ENCODE measurements at regions not wholly inside any gene's neighbourhood (a gene's known extent, or its start where the extent isn't known, plus 50 kb on each side); places are given as distances from the start of the nearest gene placed in this dataset.
"Not testable (repeated sequence)": the region's sequence is repeated elsewhere in the genome, so short reads cannot be mapped to it uniquely, and the experiment has no call there.

DNA sequence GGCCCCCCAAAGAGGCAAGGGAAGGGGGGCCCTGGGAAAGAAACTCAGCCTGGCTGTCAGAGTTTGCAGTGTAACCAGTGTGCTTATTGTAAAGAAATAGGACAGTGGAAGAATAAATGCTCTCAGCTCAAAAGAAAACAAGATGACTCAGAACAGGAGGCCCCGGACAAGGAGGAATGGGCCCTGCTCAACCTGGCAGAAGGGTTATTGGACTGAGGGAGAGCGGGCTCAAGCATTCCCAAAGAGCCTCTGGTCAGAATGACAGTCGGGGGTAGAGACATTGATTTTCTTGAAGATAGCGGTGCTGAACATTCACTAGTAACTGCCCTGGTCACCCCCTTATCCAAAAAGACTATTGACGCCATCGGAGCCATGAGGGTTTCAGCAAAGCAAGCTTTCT is 100.4 kb upstream of the OSBPL11 start:
- H3K27ac ChIP-seq (ENCODE audit: low read depth, low read length) = no peak overlapping the region
- no peak overlapping the region for H3K4me2 ChIP-seq (ENCODE audit: low read length)
- TF ChIP-seq, protein P1, sequence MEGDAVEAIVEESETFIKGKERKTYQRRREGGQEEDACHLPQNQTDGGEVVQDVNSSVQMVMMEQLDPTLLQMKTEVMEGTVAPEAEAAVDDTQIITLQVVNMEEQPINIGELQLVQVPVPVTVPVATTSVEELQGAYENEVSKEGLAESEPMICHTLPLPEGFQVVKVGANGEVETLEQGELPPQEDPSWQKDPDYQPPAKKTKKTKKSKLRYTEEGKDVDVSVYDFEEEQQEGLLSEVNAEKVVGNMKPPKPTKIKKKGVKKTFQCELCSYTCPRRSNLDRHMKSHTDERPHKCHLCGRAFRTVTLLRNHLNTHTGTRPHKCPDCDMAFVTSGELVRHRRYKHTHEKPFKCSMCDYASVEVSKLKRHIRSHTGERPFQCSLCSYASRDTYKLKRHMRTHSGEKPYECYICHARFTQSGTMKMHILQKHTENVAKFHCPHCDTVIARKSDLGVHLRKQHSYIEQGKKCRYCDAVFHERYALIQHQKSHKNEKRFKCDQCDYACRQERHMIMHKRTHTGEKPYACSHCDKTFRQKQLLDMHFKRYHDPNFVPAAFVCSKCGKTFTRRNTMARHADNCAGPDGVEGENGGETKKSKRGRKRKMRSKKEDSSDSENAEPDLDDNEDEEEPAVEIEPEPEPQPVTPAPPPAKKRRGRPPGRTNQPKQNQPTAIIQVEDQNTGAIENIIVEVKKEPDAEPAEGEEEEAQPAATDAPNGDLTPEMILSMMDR (IDR thresholded peaks at IDR 0.05; ENCODE audit: insufficient read depth, low read depth, low read length) = no peak
- TF ChIP-seq EZH2 (IDR thresholded peaks at IDR 0.05; ENCODE audit: insufficient read depth, low read length) = no peak
- no peak overlapping the region for H2AFZ ChIP-seq (ENCODE audit: low read depth, low read length)
- no peaks in the 10 kb centered on the region for H3K36me3 ChIP-seq (ENCODE audit: insufficient read depth, low read length)
- H3K36me3 Mint-ChIP-seq (ENCODE audit: low read depth, unreplicated experiment) = no peaks in the 10 kb centered on the region
- H3K79me2 ChIP-seq (ENCODE audit: insufficient read depth, low read length) = no peaks in the 10 kb centered on the region
- H3K4me3 ChIP-seq (ENCODE audit: insufficient read depth, low read depth, low read length) = no peak overlapping the region
- no peak overlapping the region for H3K9ac ChIP-seq (ENCODE audit: low read length)
- H3K27ac Mint-ChIP-seq (ENCODE audit: unreplicated experiment) = no peak overlapping the region
- H3K9me3 ChIP-seq (ENCODE audit: insufficient read depth, low read depth, low read length) = no peaks in the 10 kb centered on the region
- no peaks in the 10 kb centered on the region for H3K4me1 ChIP-seq (ENCODE audit: insufficient read depth, low read length)
- no peaks in the 10 kb centered on the region for H3K9me3 Mint-ChIP-seq (ENCODE audit: unreplicated experiment)
- FAIRE-seq (no peak), DNase-seq (ENCODE audit: low read depth) (no peak)
- H3K27me3 Mint-ChIP-seq (ENCODE audit: low read depth, unreplicated experiment) = peaks cover 2% of the 10 kb centered on the region
- no peaks in the 10 kb centered on the region for H4K20me1 ChIP-seq (ENCODE audit: insufficient read depth, low read length)
- no peak overlapping the region for H3K4me3 Mint-ChIP-seq (ENCODE audit: unreplicated experiment)
- H3K4me1 Mint-ChIP-seq (ENCODE audit: low read depth, unreplicated experiment) = peaks cover 2% of the 10 kb centered on the region
- no peaks in the 10 kb centered on the region for H3K27me3 ChIP-seq (ENCODE audit: insufficient read depth, low read length)

DNA sequence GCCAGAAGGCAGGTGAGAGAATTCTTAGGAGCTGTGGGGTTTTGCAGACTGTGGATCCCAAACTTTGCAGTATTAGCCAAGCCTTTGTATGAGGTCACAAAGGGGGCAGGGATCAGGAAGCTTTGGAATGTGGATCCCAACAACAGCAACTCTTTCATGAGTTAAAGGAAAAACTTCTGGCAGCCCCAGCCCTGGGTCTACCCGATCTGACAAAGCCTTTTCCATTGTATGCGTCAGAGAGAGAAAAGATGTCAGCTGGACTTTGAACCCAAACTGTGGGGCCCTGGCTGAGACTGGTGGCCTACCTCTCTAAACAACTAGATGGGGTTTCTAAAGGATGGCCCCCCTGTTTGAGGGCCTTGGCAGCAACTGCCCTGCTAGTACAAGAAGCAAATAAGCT is 101.8 kb upstream of the OSBPL11 start:
- not testable (repeated sequence) for H4K20me1 ChIP-seq (ENCODE audit: insufficient read depth, low read length); H3K4me1 ChIP-seq (ENCODE audit: insufficient read depth, low read length); H3K4me1 Mint-ChIP-seq (ENCODE audit: low read depth, unreplicated experiment); H2AFZ ChIP-seq (ENCODE audit: low read depth, low read length); H3K27ac Mint-ChIP-seq (ENCODE audit: unreplicated experiment); H3K27me3 ChIP-seq (ENCODE audit: insufficient read depth, low read length); FAIRE-seq; H3K27ac ChIP-seq (ENCODE audit: low read depth, low read length); H3K9me3 ChIP-seq (ENCODE audit: insufficient read depth, low read depth, low read length); H3K4me3 Mint-ChIP-seq (ENCODE audit: unreplicated experiment); H3K4me2 ChIP-seq (ENCODE audit: low read length); H3K9ac ChIP-seq (ENCODE audit: low read length); DNase-seq (ENCODE audit: low read depth); H3K36me3 ChIP-seq (ENCODE audit: insufficient read depth, low read length); H3K9me3 Mint-ChIP-seq (ENCODE audit: unreplicated experiment); H3K27me3 Mint-ChIP-seq (ENCODE audit: low read depth, unreplicated experiment); H3K36me3 Mint-ChIP-seq (ENCODE audit: low read depth, unreplicated experiment); H3K4me3 ChIP-seq (ENCODE audit: insufficient read depth, low read depth, low read length); H3K79me2 ChIP-seq (ENCODE audit: insufficient read depth, low read length)

DNA sequence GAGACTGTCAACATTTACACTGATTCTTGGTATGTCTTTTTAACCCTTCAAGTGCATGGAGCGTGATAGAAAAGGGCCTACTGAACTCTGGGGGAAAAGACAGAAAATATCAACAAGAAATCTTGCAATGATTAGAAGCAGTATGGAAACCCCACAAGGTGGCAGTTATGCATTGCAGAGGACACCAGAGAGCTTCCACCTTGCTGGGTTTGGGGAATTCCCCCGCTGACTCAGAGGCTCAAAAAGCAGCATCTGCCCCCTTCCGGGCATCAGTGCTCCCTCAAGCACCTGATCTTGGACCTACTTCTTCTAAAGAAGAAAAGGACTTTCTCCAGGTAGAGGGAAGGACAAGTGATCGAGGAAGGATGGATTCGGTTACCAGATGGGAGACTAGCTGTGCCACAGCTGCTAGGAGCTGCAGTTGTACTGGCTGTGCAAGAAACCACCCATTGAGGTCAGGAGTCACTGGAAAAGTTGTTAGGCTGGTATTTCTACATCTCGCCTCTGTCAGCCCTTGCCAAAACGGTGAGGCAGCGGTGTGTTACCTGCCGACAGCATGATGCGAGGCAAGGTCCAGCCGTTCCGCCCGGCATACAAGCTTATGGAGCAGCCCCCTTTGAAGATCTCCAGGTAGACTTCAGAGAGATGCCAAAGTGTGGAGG is 102.8 kb upstream of the OSBPL11 start:
- H3K79me2 ChIP-seq (ENCODE audit: insufficient read depth, low read length); H3K36me3 ChIP-seq (ENCODE audit: insufficient read depth, low read length); FAIRE-seq; H2AFZ ChIP-seq (ENCODE audit: low read depth, low read length); H3K9me3 Mint-ChIP-seq (ENCODE audit: unreplicated experiment); H3K27me3 ChIP-seq (ENCODE audit: insufficient read depth, low read length); H3K4me1 Mint-ChIP-seq (ENCODE audit: low read depth, unreplicated experiment); H3K27ac ChIP-seq (ENCODE audit: low read depth, low read length); H3K27me3 Mint-ChIP-seq (ENCODE audit: low read depth, unreplicated experiment); H4K20me1 ChIP-seq (ENCODE audit: insufficient read depth, low read length); H3K4me3 Mint-ChIP-seq (ENCODE audit: unreplicated experiment); H3K9me3 ChIP-seq (ENCODE audit: insufficient read depth, low read depth, low read length); H3K4me2 ChIP-seq (ENCODE audit: low read length); H3K36me3 Mint-ChIP-seq (ENCODE audit: low read depth, unreplicated experiment); H3K9ac ChIP-seq (ENCODE audit: low read length); DNase-seq (ENCODE audit: low read depth); H3K4me1 ChIP-seq (ENCODE audit: insufficient read depth, low read length); H3K27ac Mint-ChIP-seq (ENCODE audit: unreplicated experiment); H3K4me3 ChIP-seq (ENCODE audit: insufficient read depth, low read depth, low read length): not testable (repeated sequence)

Measured in astrocyte (in vitro differentiated cells and primary cell).